IMR-90 (cell line): ENCODE measurements at regions not wholly inside any gene's neighbourhood (a gene's known extent, or its start where the extent isn't known, plus 50 kb on each side); places are given as distances from the start of the nearest gene placed in this dataset.

Experiments
- ATAC-seq: fragments of 200-7000 bp; cut with Tn5 transposase; 2 replicates; pipeline ENCODE4 v1.9.1; 2020; ENCODE audit warnings: low read depth, mild to moderate bottlenecking, moderate library complexity
- BruUV-seq: library from RNA; stranded (reverse); fragments of 400-500 nt; replicated peaks from 2 replicates; lab custom pipeline; 2021; lab: Mats Ljungman, UMichigan
- CTCF ChIA-PET: fragments of 300-600 bp; formaldehyde crosslinking; extraction: SDS; loops from one replicate; lab custom pipeline; 2021; ENCODE audit warnings: antibody characterized with exemption; lab: Yijun Ruan, JAX
- POLR2A ChIA-PET: fragments of 300-600 bp; sonication (Branson Sonifier 250); formaldehyde crosslinking; loops from one replicate; lab custom pipeline; 2022; ENCODE audit warnings: antibody characterized with exemption; ENCODE audit not compliant: unreplicated experiment; lab: Charles Lee
- DNase-seq: peaks from one replicate; pipeline ENCODE4 v3.0.0; 2013
- H2AFZ ChIP-seq: replicated peaks from 2 replicates; pipeline ENCODE3; 2013; ENCODE audit warnings: low read length, mild to moderate bottlenecking; ENCODE audit not compliant: poor library complexity
- H2AK5ac ChIP-seq: 2 replicates; pipeline ENCODE4 v1.6.1; 2013; ENCODE audit warnings: low read depth, low read length, inconsistent platforms
- H2AK9ac ChIP-seq: replicated peaks from 2 replicates; pipeline ENCODE3; 2013; ENCODE audit warnings: mild to moderate bottlenecking, low read depth, low read length, moderate library complexity; ENCODE audit not compliant: poor library complexity
- H2BK120ac ChIP-seq: 2 replicates; pipeline ENCODE4 v1.6.1; 2013; ENCODE audit warnings: low read depth, low read length, inconsistent platforms
- H2BK15ac ChIP-seq: 3 replicates; pipeline ENCODE4 v1.6.1; 2013; ENCODE audit warnings: low read depth, low read length, inconsistent platforms
- H2BK20ac ChIP-seq: 2 replicates; pipeline ENCODE4 v1.6.1; 2013; ENCODE audit warnings: low read depth, mild to moderate bottlenecking, inconsistent platforms, low read length, moderate library complexity
- H2BK5ac ChIP-seq: 2 replicates; pipeline ENCODE4 v1.6.1; 2013; ENCODE audit warnings: mild to moderate bottlenecking, low read depth, low read length, inconsistent platforms; ENCODE audit not compliant: poor library complexity, severe bottlenecking
- H3K14ac ChIP-seq: replicated peaks from 2 replicates; pipeline ENCODE4 v1.6.1; 2013; ENCODE audit warnings: low read depth, low read length, inconsistent platforms
- H3K18ac ChIP-seq: 2 replicates; pipeline ENCODE4 v1.6.1; 2013; ENCODE audit warnings: low read depth, low read length, control low read depth
- H3K23ac ChIP-seq: 2 replicates; pipeline ENCODE4 v1.6.1; 2013; ENCODE audit warnings: low read depth, low read length, inconsistent platforms
- H3K27ac ChIP-seq: 2 replicates; pipeline ENCODE4 v1.5.1; 2013; ENCODE audit warnings: mild to moderate bottlenecking, control low read depth, low read length; ENCODE audit not compliant: insufficient read depth
- H3K27me3 ChIP-seq: 2 replicates; pipeline ENCODE4 v1.6.1; 2013; ENCODE audit warnings: low read length; ENCODE audit not compliant: control insufficient read depth, insufficient read depth
- H3K36me3 ChIP-seq: 2 replicates; pipeline ENCODE4 v1.6.1; 2013; ENCODE audit warnings: low read length, mixed read lengths; ENCODE audit not compliant: control insufficient read depth, insufficient read depth
- H3K4ac ChIP-seq: 2 replicates; pipeline ENCODE4 v1.6.1; 2013; ENCODE audit warnings: low read depth, low read length, inconsistent platforms
- H3K4me1 ChIP-seq: 2 replicates; pipeline ENCODE4 v1.6.1; 2013; ENCODE audit warnings: low read length, mixed read lengths; ENCODE audit not compliant: control insufficient read depth, insufficient read depth
- H3K4me2 ChIP-seq: 2 replicates; pipeline ENCODE4 v1.6.1; 2013; ENCODE audit warnings: low read depth, mild to moderate bottlenecking, control low read depth, low read length, moderate library complexity
- H3K4me3 ChIP-seq: 2 replicates; pipeline ENCODE4 v1.5.1; 2013; ENCODE audit warnings: low read depth, mild to moderate bottlenecking, control low read depth, low read length, moderate library complexity; ENCODE audit not compliant: insufficient read depth
- H3K56ac ChIP-seq: 2 replicates; pipeline ENCODE4 v1.6.1; 2013; ENCODE audit warnings: low read length, inconsistent platforms; ENCODE audit not compliant: insufficient read depth; ENCODE audit errors: extremely low read depth
- H3K79me1 ChIP-seq, 2 experiments: 2 replicates each; pipeline ENCODE4 v1.6.1; 2013; ENCODE audit warnings: low read length in 2 of 2, inconsistent platforms in 1 of 2, low read depth in 1 of 2
- H3K9ac ChIP-seq: 2 replicates; pipeline ENCODE4 v1.6.1; 2013; ENCODE audit warnings: low read depth, low read length, control low read depth
- H3K9me1 ChIP-seq: 2 replicates; pipeline ENCODE4 v1.6.1; 2013; ENCODE audit warnings: low read length, inconsistent platforms; ENCODE audit not compliant: insufficient read depth
- H3K9me3 ChIP-seq: 2 replicates; pipeline ENCODE4 v1.6.1; 2013; ENCODE audit warnings: low read length; ENCODE audit not compliant: control insufficient read depth, insufficient read depth
- H4K20me1 ChIP-seq: 2 replicates; pipeline ENCODE4 v1.6.1; 2013; ENCODE audit warnings: low read length, inconsistent platforms; ENCODE audit not compliant: insufficient read depth
- H4K5ac ChIP-seq: 2 replicates; pipeline ENCODE4 v1.6.1; 2013; ENCODE audit warnings: mild to moderate bottlenecking, low read depth, low read length, control low read depth
- H4K8ac ChIP-seq, 2 experiments: 2 replicates each; pipeline ENCODE4 v1.6.1; 2013; ENCODE audit warnings: low read depth in 2 of 2, low read length in 2 of 2, control low read depth in 1 of 2, inconsistent platforms in 1 of 2
- H4K91ac ChIP-seq: 2 replicates; pipeline ENCODE4 v1.6.1; 2013; ENCODE audit warnings: low read depth, low read length, inconsistent platforms; ENCODE audit not compliant: insufficient read depth
- BHLHE40 ChIP-seq: fragments of 150-350 bp; IDR thresholded peaks from 2 replicates; pipeline ENCODE4 v1.6.1; 2016; ENCODE audit warnings: mild to moderate bottlenecking, low read depth, low read length
- CEBPB ChIP-seq: IDR thresholded peaks from 2 replicates; pipeline ENCODE4 v1.6.1; 2012; ENCODE audit warnings: low read depth, low read length, improper control_type of control experiment
- CHD1 ChIP-seq: IDR thresholded peaks from 2 replicates; pipeline ENCODE4 v1.6.1; 2012; ENCODE audit warnings: low read depth, low read length, improper control_type of control experiment
- CTCF ChIP-seq: conservative IDR thresholded peaks from 2 replicates; pipeline ENCODE4 v1.5.1; 2012; ENCODE audit warnings: mild to moderate bottlenecking, low read depth, low read length, improper control_type of control experiment
- ELK1 ChIP-seq: fragments of 150-350 bp; IDR thresholded peaks from 2 replicates; pipeline ENCODE4 v1.6.1; 2016; ENCODE audit warnings: low read depth, mild to moderate bottlenecking, low read length, moderate library complexity, borderline replicate concordance
- FOS ChIP-seq: fragments of 150-350 bp; IDR thresholded peaks from 2 replicates; pipeline ENCODE4 v1.6.1; 2016; ENCODE audit warnings: low read depth, low read length
- MAFK ChIP-seq: IDR thresholded peaks from 2 replicates; pipeline ENCODE4 v1.6.1; 2012; ENCODE audit warnings: low read depth, low read length, improper control_type of control experiment
- MAZ ChIP-seq: IDR thresholded peaks from 2 replicates; pipeline ENCODE4 v1.6.1; 2012; ENCODE audit warnings: low read depth, mild to moderate bottlenecking, low read length, improper control_type of control experiment, moderate library complexity, borderline replicate concordance
- MXI1 ChIP-seq: IDR thresholded peaks from 2 replicates; pipeline ENCODE4 v1.6.1; 2012; ENCODE audit warnings: low read depth, mild to moderate bottlenecking, low read length, moderate library complexity, borderline replicate concordance
- NFE2L2 ChIP-seq: fragments of 150-350 bp; IDR thresholded peaks from 2 replicates; pipeline ENCODE4 v1.6.1; 2016; ENCODE audit warnings: low read depth, mild to moderate bottlenecking, low read length
- POLR2A ChIP-seq: IDR thresholded peaks from 2 replicates; pipeline ENCODE4 v1.6.1; 2012; ENCODE audit warnings: mild to moderate bottlenecking, low read depth, low read length
- RAD21 ChIP-seq: IDR thresholded peaks from 2 replicates; pipeline ENCODE4 v1.6.1; 2012; ENCODE audit warnings: low read length, improper control_type of control experiment
- RCOR1 ChIP-seq: IDR thresholded peaks from 2 replicates; pipeline ENCODE4 v1.6.1; 2012; ENCODE audit warnings: mild to moderate bottlenecking, low read length, improper control_type of control experiment; ENCODE audit not compliant: insufficient replicate concordance
- RFX5 ChIP-seq: IDR thresholded peaks from 2 replicates; pipeline ENCODE4 v1.8.0; 2012; ENCODE audit warnings: low read depth, mild to moderate bottlenecking, low read length, moderate library complexity
- SMC3 ChIP-seq: fragments of 150-350 bp; IDR thresholded peaks from 2 replicates; pipeline ENCODE4 v1.6.1; 2016; ENCODE audit warnings: low read depth, mild to moderate bottlenecking, antibody characterized with exemption, low read length, moderate library complexity
- USF2 ChIP-seq: fragments of 150-350 bp; IDR thresholded peaks from 2 replicates; pipeline ENCODE4 v1.6.1; 2017; ENCODE audit warnings: mild to moderate bottlenecking, antibody characterized with exemption, low read length, low read depth
- WGBS, 2 experiments: methylation state at CpG; one replicate each; pipeline versions ENCODE4 v1.1.5 to v1.1.7; 2013; ENCODE audit warnings: missing lambda C conversion rate in 2 of 2; ENCODE audit not compliant: insufficient read length in 1 of 2; ENCODE audit errors: extremely low coverage in 2 of 2; 5-methylcytosine and 5-hydroxymethylcytosine counted together
- dilution Hi-C: fragments of 300-500 bp; cut with HindIII; formaldehyde crosslinking; loops from one replicate; pipeline ENCODE4 v1.14.3; 2018; ENCODE audit warnings: low sequenced_read_pairs; ENCODE audit not compliant: unreplicated experiment
- in situ Hi-C: fragments of 300-500 bp; cut with MboI; formaldehyde crosslinking; loops from 3 replicates; pipeline ENCODE4 v1.14.3; 2019; ENCODE audit warnings: low sequenced_read_pairs, inconsistent platforms, mixed read lengths
- intact Hi-C: fragments of 100-400 bp; cut with micrococcal nuclease; formaldehyde crosslinking; loops from 2 replicates; pipeline ENCODE4 v1.10.0; 2022

GRCh38 chr13:78215458-78216108 lies 297.0 kb upstream of the EDNRB start:
- H3K4me3 ChIP-seq, result no peak overlapping the region
- intact Hi-C loops, result no loop called here
- CTCF ChIA-PET, result no interaction called here
- no peak overlapping the region for H3K18ac ChIP-seq
- DNase-seq, result no peak
- H3K9me1 ChIP-seq, result no peaks in the 10 kb centered on the region
- no peak overlapping the region for H4K5ac ChIP-seq
- in situ Hi-C loops, result no loop called here
- H3K9ac ChIP-seq, result no peak overlapping the region
- H3K4me2 ChIP-seq, result no peak overlapping the region
- dilution Hi-C loops, result no loop called here
- H3K27me3 ChIP-seq, result no peaks in the 10 kb centered on the region; the same call in none of the 2 replicates
- BruUV-seq, result no TSS peak
- no peak overlapping the region for H3K14ac ChIP-seq
- no peak overlapping the region for H3K27ac ChIP-seq
- POLR2A ChIA-PET, result no interaction called here
- TF ChIP-seq BHLHE40, result no peak
- no peak for TF ChIP-seq CTCF
- no peak for TF ChIP-seq ELK1
- TF ChIP-seq CHD1, result no peak
- no peak for TF ChIP-seq USF2
- no peak for TF ChIP-seq RAD21
- no peak for TF ChIP-seq POLR2A
- TF ChIP-seq MAFK, result no peak
- TF ChIP-seq MXI1, result no peak
- TF ChIP-seq SMC3, result no peak
- TF ChIP-seq MAZ, result no peak
- no peak for TF ChIP-seq NFE2L2
- no peak for TF ChIP-seq CEBPB
- TF ChIP-seq RFX5, result no peak
- TF ChIP-seq RCOR1, result no peak
- no peak for TF ChIP-seq FOS
- no peak overlapping the region for H3K56ac ChIP-seq
- H2AFZ ChIP-seq, result no peak overlapping the region
- no peaks in the 10 kb centered on the region for H4K20me1 ChIP-seq
- H3K36me3 ChIP-seq, result no peaks in the 10 kb centered on the region
- H3K4me1 ChIP-seq, result no peaks in the 10 kb centered on the region
- no peak for ATAC-seq
- no peak overlapping the region for H2AK9ac ChIP-seq
- no peak overlapping the region for H4K8ac ChIP-seq
- no peak overlapping the region for H2BK15ac ChIP-seq
- H3K23ac ChIP-seq, result no peak overlapping the region
- H3K4ac ChIP-seq, result no peak overlapping the region
- H2BK5ac ChIP-seq, result no peak overlapping the region
- H2BK20ac ChIP-seq, result no peak overlapping the region
- H2BK120ac ChIP-seq, result no peak overlapping the region
- H3K79me1 ChIP-seq, result no peaks in the 10 kb centered on the region
- H3K9me3 ChIP-seq, result no peaks in the 10 kb centered on the region
- no peak overlapping the region for H2AK5ac ChIP-seq
- H4K91ac ChIP-seq, result no peak overlapping the region
- no CpG with 5 or more reads among the region's 4 CpGs for WGBS, 2 experiments
